ENCODE measurements at regions not wholly inside any gene's neighbourhood (a gene's known extent, or its start where the extent isn't known, plus 50 kb on each side); places are given as distances from the start of the nearest gene placed in this dataset.

DNA sequence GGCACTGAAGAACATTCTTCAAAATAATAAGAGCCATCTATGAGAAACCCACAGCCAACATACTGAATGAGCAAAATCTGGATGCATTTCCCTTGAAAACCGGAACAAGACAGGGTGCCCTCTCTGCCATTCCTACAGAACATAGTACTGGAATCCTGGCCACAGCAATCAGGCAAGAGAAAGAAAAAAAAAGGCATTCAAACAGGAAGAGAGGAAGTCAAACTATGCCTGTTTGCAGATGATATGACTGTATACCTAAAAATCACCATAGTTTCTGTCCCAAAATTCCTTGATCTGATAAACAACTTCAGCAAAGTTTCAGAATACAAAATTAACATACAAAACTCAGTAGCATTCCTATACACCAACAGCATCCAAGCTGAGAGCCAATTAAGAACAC, 119.5 kb upstream of the PARD3B start:
- no peaks in the 10 kb centered on the region for H4K20me1 ChIP-seq (ENCODE audit: insufficient read depth, poor library complexity, severe bottlenecking)
- WGBS (ENCODE audit: low lambda C conversion rate, missing lambda C conversion rate), result 97% methylated on average over 1 of the region's 1 CpG
- no peak overlapping the region for H2AFZ ChIP-seq
- H3K79me2 ChIP-seq, result no peaks in the 10 kb centered on the region
- H3K27me3 ChIP-seq, result no peaks in the 10 kb centered on the region
- no peak overlapping the region for H3K4me2 ChIP-seq
- H3K36me3 ChIP-seq (replicated peaks; ENCODE audit: insufficient read depth, low read depth), result no peaks in the 10 kb centered on the region
- no peaks in the 10 kb centered on the region for H3K4me1 ChIP-seq (ENCODE audit: insufficient read depth)
- no peak for DNase-seq (ENCODE audit: low spot score)
- H3K9me2 ChIP-seq (replicated peaks; ENCODE audit: insufficient read depth), result no peaks in the 10 kb centered on the region
- H3K27ac ChIP-seq, result no peak overlapping the region
- H3K4me3 ChIP-seq, result no peak overlapping the region
- TF ChIP-seq CTCF (IDR thresholded peaks at IDR 0.05; ENCODE audit: poor library complexity) (no peak), EZH2 (IDR thresholded peaks at IDR 0.05; ENCODE audit: borderline replicate concordance) (no peak), EZH2phosphoT487 (IDR thresholded peaks at IDR 0.05; ENCODE audit: low read depth, severe bottlenecking, unreplicated experiment) (no peak)
- no peaks in the 10 kb centered on the region for H3K9me3 ChIP-seq (ENCODE audit: low read depth)

DNA sequence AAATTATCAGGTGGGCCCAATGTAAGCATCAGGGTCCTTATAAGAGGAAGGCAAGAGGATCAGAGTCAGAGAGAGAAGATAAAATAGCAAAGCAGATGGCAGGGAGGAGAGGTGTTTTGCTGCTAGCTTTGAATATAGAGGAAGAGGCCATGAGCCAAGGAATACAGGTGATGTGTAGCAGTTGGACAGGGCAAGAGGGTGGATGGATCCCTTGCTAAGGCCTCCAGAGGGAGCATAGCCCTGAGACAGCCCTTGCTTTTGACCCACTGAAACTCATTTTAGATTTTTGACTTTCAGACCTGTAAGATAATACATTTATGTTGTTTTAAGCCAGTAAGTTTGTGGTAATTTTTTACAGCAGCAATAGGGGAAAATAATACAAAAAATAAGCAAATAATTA, 116.6 kb upstream of the PARD3B start:
- Histone ChIP-seq H3K36me3 (replicated peaks; ENCODE audit: insufficient read depth, low read depth) (no peaks in the 10 kb centered on the region), H3K79me2 (no peaks in the 10 kb centered on the region), H3K27ac (no peak overlapping the region), H3K4me3 (no peak overlapping the region), H2AFZ (no peak overlapping the region), H3K4me1 (ENCODE audit: insufficient read depth) (no peaks in the 10 kb centered on the region), H4K20me1 (ENCODE audit: insufficient read depth, poor library complexity, severe bottlenecking) (no peaks in the 10 kb centered on the region), H3K4me2 (no peak overlapping the region), H3K9me3 (ENCODE audit: low read depth) (peaks cover 7% of the 10 kb centered on the region), H3K9me2 (replicated peaks; ENCODE audit: insufficient read depth) (no peaks in the 10 kb centered on the region), H3K27me3 (no peaks in the 10 kb centered on the region)
- no peak for DNase-seq (ENCODE audit: low spot score)
- no peak for TF ChIP-seq EZH2 (IDR thresholded peaks at IDR 0.05; ENCODE audit: borderline replicate concordance)
- no peak for TF ChIP-seq CTCF (IDR thresholded peaks at IDR 0.05; ENCODE audit: poor library complexity)
- TF ChIP-seq EZH2phosphoT487 (IDR thresholded peaks at IDR 0.05; ENCODE audit: low read depth, severe bottlenecking, unreplicated experiment), result no peak

GRCh38 chr2:204431529-204431928, 113.7 kb upstream of the PARD3B start:
- H3K9me3 ChIP-seq (ENCODE audit: low read depth), result peaks cover 7% of the 10 kb centered on the region
- H3K4me3 ChIP-seq, result no peak overlapping the region
- H3K27ac ChIP-seq, result no peak overlapping the region
- TF ChIP-seq EZH2 (IDR thresholded peaks at IDR 0.05; ENCODE audit: borderline replicate concordance), result no peak
- no peak for TF ChIP-seq EZH2phosphoT487 (IDR thresholded peaks at IDR 0.05; ENCODE audit: low read depth, severe bottlenecking, unreplicated experiment)
- no peak for TF ChIP-seq CTCF (IDR thresholded peaks at IDR 0.05; ENCODE audit: poor library complexity)
- no peak overlapping the region for H2AFZ ChIP-seq
- no peaks in the 10 kb centered on the region for H3K27me3 ChIP-seq
- no peaks in the 10 kb centered on the region for H3K36me3 ChIP-seq (replicated peaks; ENCODE audit: insufficient read depth, low read depth)
- no peak overlapping the region for H3K4me2 ChIP-seq
- no peaks in the 10 kb centered on the region for H3K79me2 ChIP-seq
- H3K9me2 ChIP-seq (replicated peaks; ENCODE audit: insufficient read depth), result no peaks in the 10 kb centered on the region
- 96% methylated on average over 1 of the region's 1 CpG for WGBS (ENCODE audit: low lambda C conversion rate, missing lambda C conversion rate)
- no peaks in the 10 kb centered on the region for H4K20me1 ChIP-seq (ENCODE audit: insufficient read depth, poor library complexity, severe bottlenecking)
- DNase-seq (ENCODE audit: low spot score), result no peak
- no peaks in the 10 kb centered on the region for H3K4me1 ChIP-seq (ENCODE audit: insufficient read depth)

DNA sequence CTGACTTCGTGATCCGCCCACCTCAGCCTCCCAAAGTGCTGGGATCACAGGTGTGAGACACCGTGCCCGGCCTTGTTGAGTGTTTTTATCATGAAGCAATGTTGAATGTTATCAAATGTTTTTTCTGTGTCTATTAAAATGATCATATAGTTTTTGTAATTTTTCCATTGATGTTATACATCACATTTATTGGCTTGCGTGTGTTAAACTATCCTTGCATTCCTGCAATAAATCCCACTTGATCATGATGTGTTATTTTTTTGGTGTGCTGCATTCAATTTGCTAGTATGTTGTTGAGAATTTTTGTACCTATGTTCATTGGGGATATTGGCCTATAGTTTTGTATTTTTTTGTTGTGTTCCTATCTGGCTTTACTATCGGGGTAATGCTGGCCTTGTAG, 113.1 kb upstream of the PARD3B start:
- TF ChIP-seq EZH2phosphoT487 (IDR thresholded peaks at IDR 0.05; ENCODE audit: low read depth, severe bottlenecking, unreplicated experiment) (no peak), EZH2 (IDR thresholded peaks at IDR 0.05; ENCODE audit: borderline replicate concordance) (no peak), CTCF (IDR thresholded peaks at IDR 0.05; ENCODE audit: poor library complexity) (no peak)
- Histone ChIP-seq H3K9me3 (ENCODE audit: low read depth) (peaks cover 7% of the 10 kb centered on the region), H3K27ac (no peak overlapping the region), H2AFZ (no peak overlapping the region), H3K9me2 (replicated peaks; ENCODE audit: insufficient read depth) (no peaks in the 10 kb centered on the region), H3K4me1 (ENCODE audit: insufficient read depth) (no peaks in the 10 kb centered on the region), H3K27me3 (no peaks in the 10 kb centered on the region), H4K20me1 (ENCODE audit: insufficient read depth, poor library complexity, severe bottlenecking) (no peaks in the 10 kb centered on the region), H3K4me3 (no peak overlapping the region), H3K79me2 (no peaks in the 10 kb centered on the region), H3K4me2 (no peak overlapping the region), H3K36me3 (replicated peaks; ENCODE audit: insufficient read depth, low read depth) (no peaks in the 10 kb centered on the region)
- 96% methylated on average over 6 of the region's 6 CpGs for WGBS (ENCODE audit: low lambda C conversion rate, missing lambda C conversion rate)
- DNase-seq (ENCODE audit: low spot score), result no peak
